IMR-90 (cell line): ENCODE measurements at regions not wholly inside any gene's neighbourhood (a gene's known extent, or its start where the extent isn't known, plus 50 kb on each side); places are given as distances from the start of the nearest gene placed in this dataset.

Experiments used
- ATAC-seq: fragments of 200-7000 bp; cut with Tn5 transposase; 2 replicates; pipeline ENCODE4 v1.9.1; 2020; ENCODE audit warnings: low read depth, mild to moderate bottlenecking, moderate library complexity
- BruUV-seq: library from RNA; stranded (reverse); fragments of 400-500 nt; replicated peaks from 2 replicates; lab custom pipeline; 2021; lab: Mats Ljungman, UMichigan
- CTCF ChIA-PET: fragments of 300-600 bp; formaldehyde crosslinking; extraction: SDS; loops from one replicate; lab custom pipeline; 2021; ENCODE audit warnings: antibody characterized with exemption; lab: Yijun Ruan, JAX
- POLR2A ChIA-PET: fragments of 300-600 bp; sonication (Branson Sonifier 250); formaldehyde crosslinking; loops from one replicate; lab custom pipeline; 2022; ENCODE audit warnings: antibody characterized with exemption; ENCODE audit not compliant: unreplicated experiment; lab: Charles Lee
- DNase-seq: peaks from one replicate; pipeline ENCODE4 v3.0.0; 2013
- H2AFZ ChIP-seq: replicated peaks from 2 replicates; pipeline ENCODE3; 2013; ENCODE audit warnings: low read length, mild to moderate bottlenecking; ENCODE audit not compliant: poor library complexity
- H2AK5ac ChIP-seq: 2 replicates; pipeline ENCODE4 v1.6.1; 2013; ENCODE audit warnings: low read depth, low read length, inconsistent platforms
- H2AK9ac ChIP-seq: replicated peaks from 2 replicates; pipeline ENCODE3; 2013; ENCODE audit warnings: mild to moderate bottlenecking, low read depth, low read length, moderate library complexity; ENCODE audit not compliant: poor library complexity
- H2BK120ac ChIP-seq: 2 replicates; pipeline ENCODE4 v1.6.1; 2013; ENCODE audit warnings: low read depth, low read length, inconsistent platforms
- H2BK15ac ChIP-seq: 3 replicates; pipeline ENCODE4 v1.6.1; 2013; ENCODE audit warnings: low read depth, low read length, inconsistent platforms
- H2BK20ac ChIP-seq: 2 replicates; pipeline ENCODE4 v1.6.1; 2013; ENCODE audit warnings: low read depth, mild to moderate bottlenecking, inconsistent platforms, low read length, moderate library complexity
- H2BK5ac ChIP-seq: 2 replicates; pipeline ENCODE4 v1.6.1; 2013; ENCODE audit warnings: mild to moderate bottlenecking, low read depth, low read length, inconsistent platforms; ENCODE audit not compliant: poor library complexity, severe bottlenecking
- H3K14ac ChIP-seq: replicated peaks from 2 replicates; pipeline ENCODE4 v1.6.1; 2013; ENCODE audit warnings: low read depth, low read length, inconsistent platforms
- H3K18ac ChIP-seq: 2 replicates; pipeline ENCODE4 v1.6.1; 2013; ENCODE audit warnings: low read depth, low read length, control low read depth
- H3K23ac ChIP-seq: 2 replicates; pipeline ENCODE4 v1.6.1; 2013; ENCODE audit warnings: low read depth, low read length, inconsistent platforms
- H3K27ac ChIP-seq: 2 replicates; pipeline ENCODE4 v1.5.1; 2013; ENCODE audit warnings: mild to moderate bottlenecking, control low read depth, low read length; ENCODE audit not compliant: insufficient read depth
- H3K27me3 ChIP-seq: 2 replicates; pipeline ENCODE4 v1.6.1; 2013; ENCODE audit warnings: low read length; ENCODE audit not compliant: control insufficient read depth, insufficient read depth
- H3K36me3 ChIP-seq: 2 replicates; pipeline ENCODE4 v1.6.1; 2013; ENCODE audit warnings: low read length, mixed read lengths; ENCODE audit not compliant: control insufficient read depth, insufficient read depth
- H3K4ac ChIP-seq: 2 replicates; pipeline ENCODE4 v1.6.1; 2013; ENCODE audit warnings: low read depth, low read length, inconsistent platforms
- H3K4me1 ChIP-seq: 2 replicates; pipeline ENCODE4 v1.6.1; 2013; ENCODE audit warnings: low read length, mixed read lengths; ENCODE audit not compliant: control insufficient read depth, insufficient read depth
- H3K4me2 ChIP-seq: 2 replicates; pipeline ENCODE4 v1.6.1; 2013; ENCODE audit warnings: low read depth, mild to moderate bottlenecking, control low read depth, low read length, moderate library complexity
- H3K4me3 ChIP-seq: 2 replicates; pipeline ENCODE4 v1.5.1; 2013; ENCODE audit warnings: low read depth, mild to moderate bottlenecking, control low read depth, low read length, moderate library complexity; ENCODE audit not compliant: insufficient read depth
- H3K56ac ChIP-seq: 2 replicates; pipeline ENCODE4 v1.6.1; 2013; ENCODE audit warnings: low read length, inconsistent platforms; ENCODE audit not compliant: insufficient read depth; ENCODE audit errors: extremely low read depth
- H3K79me1 ChIP-seq, 2 experiments: 2 replicates each; pipeline ENCODE4 v1.6.1; 2013; ENCODE audit warnings: low read length in 2 of 2, inconsistent platforms in 1 of 2, low read depth in 1 of 2
- H3K9ac ChIP-seq: 2 replicates; pipeline ENCODE4 v1.6.1; 2013; ENCODE audit warnings: low read depth, low read length, control low read depth
- H3K9me1 ChIP-seq: 2 replicates; pipeline ENCODE4 v1.6.1; 2013; ENCODE audit warnings: low read length, inconsistent platforms; ENCODE audit not compliant: insufficient read depth
- H3K9me3 ChIP-seq: 2 replicates; pipeline ENCODE4 v1.6.1; 2013; ENCODE audit warnings: low read length; ENCODE audit not compliant: control insufficient read depth, insufficient read depth
- H4K20me1 ChIP-seq: 2 replicates; pipeline ENCODE4 v1.6.1; 2013; ENCODE audit warnings: low read length, inconsistent platforms; ENCODE audit not compliant: insufficient read depth
- H4K5ac ChIP-seq: 2 replicates; pipeline ENCODE4 v1.6.1; 2013; ENCODE audit warnings: mild to moderate bottlenecking, low read depth, low read length, control low read depth
- H4K8ac ChIP-seq, 2 experiments: 2 replicates each; pipeline ENCODE4 v1.6.1; 2013; ENCODE audit warnings: low read depth in 2 of 2, low read length in 2 of 2, control low read depth in 1 of 2, inconsistent platforms in 1 of 2
- H4K91ac ChIP-seq: 2 replicates; pipeline ENCODE4 v1.6.1; 2013; ENCODE audit warnings: low read depth, low read length, inconsistent platforms; ENCODE audit not compliant: insufficient read depth
- BHLHE40 ChIP-seq: fragments of 150-350 bp; IDR thresholded peaks from 2 replicates; pipeline ENCODE4 v1.6.1; 2016; ENCODE audit warnings: mild to moderate bottlenecking, low read depth, low read length
- CEBPB ChIP-seq: IDR thresholded peaks from 2 replicates; pipeline ENCODE4 v1.6.1; 2012; ENCODE audit warnings: low read depth, low read length, improper control_type of control experiment
- CHD1 ChIP-seq: IDR thresholded peaks from 2 replicates; pipeline ENCODE4 v1.6.1; 2012; ENCODE audit warnings: low read depth, low read length, improper control_type of control experiment
- ELK1 ChIP-seq: fragments of 150-350 bp; IDR thresholded peaks from 2 replicates; pipeline ENCODE4 v1.6.1; 2016; ENCODE audit warnings: low read depth, mild to moderate bottlenecking, low read length, moderate library complexity, borderline replicate concordance
- FOS ChIP-seq: fragments of 150-350 bp; IDR thresholded peaks from 2 replicates; pipeline ENCODE4 v1.6.1; 2016; ENCODE audit warnings: low read depth, low read length
- MAFK ChIP-seq: IDR thresholded peaks from 2 replicates; pipeline ENCODE4 v1.6.1; 2012; ENCODE audit warnings: low read depth, low read length, improper control_type of control experiment
- MAZ ChIP-seq: IDR thresholded peaks from 2 replicates; pipeline ENCODE4 v1.6.1; 2012; ENCODE audit warnings: low read depth, mild to moderate bottlenecking, low read length, improper control_type of control experiment, moderate library complexity, borderline replicate concordance
- MXI1 ChIP-seq: IDR thresholded peaks from 2 replicates; pipeline ENCODE4 v1.6.1; 2012; ENCODE audit warnings: low read depth, mild to moderate bottlenecking, low read length, moderate library complexity, borderline replicate concordance
- NFE2L2 ChIP-seq: fragments of 150-350 bp; IDR thresholded peaks from 2 replicates; pipeline ENCODE4 v1.6.1; 2016; ENCODE audit warnings: low read depth, mild to moderate bottlenecking, low read length
- POLR2A ChIP-seq: IDR thresholded peaks from 2 replicates; pipeline ENCODE4 v1.6.1; 2012; ENCODE audit warnings: mild to moderate bottlenecking, low read depth, low read length
- RAD21 ChIP-seq: IDR thresholded peaks from 2 replicates; pipeline ENCODE4 v1.6.1; 2012; ENCODE audit warnings: low read length, improper control_type of control experiment
- RCOR1 ChIP-seq: IDR thresholded peaks from 2 replicates; pipeline ENCODE4 v1.6.1; 2012; ENCODE audit warnings: mild to moderate bottlenecking, low read length, improper control_type of control experiment; ENCODE audit not compliant: insufficient replicate concordance
- RFX5 ChIP-seq: IDR thresholded peaks from 2 replicates; pipeline ENCODE4 v1.8.0; 2012; ENCODE audit warnings: low read depth, mild to moderate bottlenecking, low read length, moderate library complexity
- SMC3 ChIP-seq: fragments of 150-350 bp; IDR thresholded peaks from 2 replicates; pipeline ENCODE4 v1.6.1; 2016; ENCODE audit warnings: low read depth, mild to moderate bottlenecking, antibody characterized with exemption, low read length, moderate library complexity
- USF2 ChIP-seq: fragments of 150-350 bp; IDR thresholded peaks from 2 replicates; pipeline ENCODE4 v1.6.1; 2017; ENCODE audit warnings: mild to moderate bottlenecking, antibody characterized with exemption, low read length, low read depth
- dilution Hi-C: fragments of 300-500 bp; cut with HindIII; formaldehyde crosslinking; loops from one replicate; pipeline ENCODE4 v1.14.3; 2018; ENCODE audit warnings: low sequenced_read_pairs; ENCODE audit not compliant: unreplicated experiment
- in situ Hi-C: fragments of 300-500 bp; cut with MboI; formaldehyde crosslinking; loops from 3 replicates; pipeline ENCODE4 v1.14.3; 2019; ENCODE audit warnings: low sequenced_read_pairs, inconsistent platforms, mixed read lengths
- intact Hi-C: fragments of 100-400 bp; cut with micrococcal nuclease; formaldehyde crosslinking; loops from 2 replicates; pipeline ENCODE4 v1.10.0; 2022
- TF ChIP-seq, protein P1 (sequence below): conservative IDR thresholded peaks from 2 replicates; pipeline ENCODE4 v1.5.1; 2012; ENCODE audit warnings: mild to moderate bottlenecking, low read depth, low read length, improper control_type of control experiment

DNA sequence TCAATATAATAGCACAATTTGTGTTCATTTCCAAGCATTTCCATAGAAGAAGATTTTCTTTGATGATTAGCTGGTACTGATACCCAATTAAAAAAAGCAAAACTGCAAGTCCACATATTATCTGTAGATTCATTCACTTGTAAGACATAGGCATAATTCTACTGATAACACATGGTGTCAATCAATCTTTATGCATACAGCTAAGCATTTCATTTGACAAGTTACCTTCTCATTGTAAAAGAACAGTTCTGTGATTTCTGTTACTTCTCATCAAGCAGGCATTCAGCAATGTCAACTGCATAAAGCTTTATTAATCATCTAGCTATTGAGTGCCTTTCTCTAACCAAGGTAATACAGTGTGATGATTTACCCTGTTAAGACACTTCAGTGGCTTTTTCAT is 672.0 kb downstream of the PLOD2 start:
- Histone ChIP-seq H4K91ac (no peak overlapping the region), H3K56ac (no peak overlapping the region), H2BK20ac (no peak overlapping the region), H3K18ac (no peak overlapping the region), H3K4me2 (no peak overlapping the region), H4K8ac (no peak overlapping the region), H3K36me3 (no peaks in the 10 kb centered on the region), H2BK120ac (no peak overlapping the region), H3K9me3 (peaks cover 4% of the 10 kb centered on the region; the same call in 1 of the 2 replicates), H3K79me1 (no peaks in the 10 kb centered on the region), H3K4ac (no peak overlapping the region), H3K9me1 (no peaks in the 10 kb centered on the region), H2BK15ac (no peak overlapping the region), H3K4me3 (no peak overlapping the region), H3K23ac (no peak overlapping the region), H3K14ac (no peak overlapping the region), H2AFZ (no peak overlapping the region), H3K27ac (no peak overlapping the region), H2BK5ac (no peak overlapping the region), H3K4me1 (no peaks in the 10 kb centered on the region), H3K27me3 (no peaks in the 10 kb centered on the region), H4K5ac (no peak overlapping the region), H4K20me1 (no peaks in the 10 kb centered on the region), H2AK5ac (no peak overlapping the region), H3K9ac (no peak overlapping the region), H2AK9ac (no peak overlapping the region)
- ChIA-PET CTCF (no interaction called here), POLR2A (no interaction called here)
- no peak for TF ChIP-seq USF2
- no peak for TF ChIP-seq MAZ
- TF ChIP-seq RCOR1: no peak
- no peak for TF ChIP-seq RAD21
- TF ChIP-seq SMC3: no peak
- TF ChIP-seq CEBPB: no peak
- no peak for TF ChIP-seq FOS
- TF ChIP-seq CHD1: no peak
- no peak for TF ChIP-seq ELK1
- TF ChIP-seq POLR2A: no peak
- TF ChIP-seq, protein P1, sequence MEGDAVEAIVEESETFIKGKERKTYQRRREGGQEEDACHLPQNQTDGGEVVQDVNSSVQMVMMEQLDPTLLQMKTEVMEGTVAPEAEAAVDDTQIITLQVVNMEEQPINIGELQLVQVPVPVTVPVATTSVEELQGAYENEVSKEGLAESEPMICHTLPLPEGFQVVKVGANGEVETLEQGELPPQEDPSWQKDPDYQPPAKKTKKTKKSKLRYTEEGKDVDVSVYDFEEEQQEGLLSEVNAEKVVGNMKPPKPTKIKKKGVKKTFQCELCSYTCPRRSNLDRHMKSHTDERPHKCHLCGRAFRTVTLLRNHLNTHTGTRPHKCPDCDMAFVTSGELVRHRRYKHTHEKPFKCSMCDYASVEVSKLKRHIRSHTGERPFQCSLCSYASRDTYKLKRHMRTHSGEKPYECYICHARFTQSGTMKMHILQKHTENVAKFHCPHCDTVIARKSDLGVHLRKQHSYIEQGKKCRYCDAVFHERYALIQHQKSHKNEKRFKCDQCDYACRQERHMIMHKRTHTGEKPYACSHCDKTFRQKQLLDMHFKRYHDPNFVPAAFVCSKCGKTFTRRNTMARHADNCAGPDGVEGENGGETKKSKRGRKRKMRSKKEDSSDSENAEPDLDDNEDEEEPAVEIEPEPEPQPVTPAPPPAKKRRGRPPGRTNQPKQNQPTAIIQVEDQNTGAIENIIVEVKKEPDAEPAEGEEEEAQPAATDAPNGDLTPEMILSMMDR: no peak
- no peak for TF ChIP-seq RFX5
- no peak for TF ChIP-seq MAFK
- TF ChIP-seq NFE2L2: no peak
- TF ChIP-seq BHLHE40: no peak
- TF ChIP-seq MXI1: no peak
- BruUV-seq: no TSS peak
- dilution Hi-C loops (no loop called here), in situ Hi-C loops (no loop called here), intact Hi-C loops (no loop called here)
- DNase-seq: no peak
- no peak for ATAC-seq
